NCI-H2107 treated with DMSO at 0.1 percent for 48 hours (cell line): ENCODE measurements at regions not wholly inside any gene's neighbourhood (a gene's known extent, or its start where the extent isn't known, plus 50 kb on each side); places are given as distances from the start of the nearest gene placed in this dataset.
"Not testable (repeated sequence)": the region's sequence is repeated elsewhere in the genome, so short reads cannot be mapped to it uniquely, and the experiment has no call there.

Source experiments
- DNase-seq: peaks from one replicate; lab custom pipeline; 2025; ENCODE audit not compliant: unreplicated experiment; lab: John Stamatoyannopoulos, UW

DNA sequence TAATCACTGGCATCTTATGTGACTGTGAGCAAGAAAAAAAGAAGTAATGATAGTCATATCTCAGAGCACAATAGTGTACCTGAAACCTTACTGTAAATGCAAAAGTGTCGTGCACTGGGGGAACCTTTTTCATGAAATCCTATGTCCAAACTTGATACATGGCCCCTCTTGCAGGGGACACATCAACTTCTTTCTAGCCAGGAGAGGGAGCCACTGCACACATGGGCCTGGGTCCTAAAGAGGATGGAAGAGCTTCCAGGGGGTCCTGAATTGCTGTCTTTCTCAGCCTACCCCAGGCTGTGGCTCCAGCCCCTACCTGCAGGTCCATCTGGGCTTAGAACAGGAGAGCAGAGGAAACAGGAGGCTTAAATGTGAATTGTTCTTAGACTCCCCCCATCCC, 165.7 kb downstream of the SOD2 start:
- DNase-seq = no peak

DNA sequence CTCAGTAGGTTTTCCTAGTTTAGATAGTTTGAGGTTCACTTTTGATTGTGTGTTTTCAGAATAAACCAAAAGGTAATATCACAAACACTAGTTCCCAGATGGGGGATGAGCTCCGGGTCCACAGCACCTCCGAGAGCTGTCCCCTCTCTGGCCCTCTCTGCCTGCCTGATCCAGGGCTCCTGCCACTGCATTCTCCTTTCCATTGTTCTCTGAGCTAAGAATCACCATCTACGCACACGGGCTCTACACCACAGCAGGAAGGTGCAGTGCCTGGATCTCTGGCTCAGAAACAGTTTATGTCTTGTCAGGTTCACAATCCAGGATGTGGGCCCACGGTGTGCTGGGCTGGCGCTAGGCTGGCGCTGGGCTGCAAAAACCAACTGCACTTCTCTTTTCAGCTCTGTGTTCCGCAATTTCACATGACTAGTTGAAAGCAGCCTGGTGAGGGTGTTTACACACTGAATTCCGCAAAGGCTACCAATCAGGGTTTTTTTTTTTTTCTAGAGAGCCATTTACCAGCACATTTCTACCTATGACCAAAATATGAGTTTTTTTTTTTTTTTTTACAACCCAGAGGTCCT, 167.5 kb downstream of the SOD2 start:
- no peak for DNase-seq

DNA sequence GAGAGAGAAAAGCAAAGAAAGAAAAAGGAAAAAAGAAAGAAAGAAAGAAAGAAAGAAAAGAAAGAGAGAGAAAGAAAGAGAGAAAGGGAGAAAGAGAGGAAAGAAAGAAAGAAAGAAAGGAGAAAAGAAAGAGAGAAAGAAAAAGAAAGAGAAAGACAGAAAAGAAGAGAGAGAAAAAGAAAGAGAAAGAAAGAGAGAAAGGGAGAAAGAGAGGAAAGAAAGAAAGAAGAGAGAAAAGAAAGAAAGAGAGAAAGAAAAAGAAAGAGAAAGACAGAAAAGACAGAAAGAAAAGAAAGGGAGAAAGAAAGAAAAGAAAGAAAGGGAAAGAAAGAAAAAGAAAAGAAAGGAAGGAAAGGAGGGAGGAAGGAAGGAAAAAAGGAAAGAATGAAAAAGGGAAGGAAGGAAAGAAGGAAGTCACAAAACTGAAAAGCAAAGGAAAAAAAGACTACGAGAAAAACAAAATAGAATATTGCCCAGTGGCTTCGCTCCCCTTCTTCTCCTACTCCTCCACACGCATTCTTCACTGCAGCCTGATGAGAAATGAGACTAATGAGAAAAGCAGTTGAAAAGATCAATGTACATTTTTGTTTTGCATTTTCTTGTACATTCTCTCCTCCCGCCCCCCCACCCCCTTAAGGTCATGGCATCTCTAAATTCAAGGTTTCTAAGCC, 170.0 kb downstream of the SOD2 start:
- DNase-seq = no peak

DNA sequence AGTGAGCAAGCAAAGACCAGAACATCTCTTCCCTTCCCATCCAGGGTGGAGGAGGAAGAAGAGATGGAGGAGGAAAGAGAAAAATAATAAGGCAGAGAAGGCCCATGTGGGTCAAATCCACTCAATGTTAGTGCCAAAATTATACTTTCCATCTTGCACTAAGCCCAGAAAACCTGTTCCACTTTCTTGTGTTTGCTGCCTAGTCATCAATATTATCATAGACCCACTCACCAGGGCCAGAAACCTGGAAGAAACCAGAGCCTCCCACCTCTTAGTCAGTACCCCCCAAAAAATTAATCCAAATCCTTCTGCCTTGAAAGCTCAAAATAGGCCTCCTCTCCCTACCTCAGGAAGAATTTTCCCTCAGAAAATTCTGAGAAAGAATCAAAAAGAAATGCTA, 171.1 kb downstream of the SOD2 start:
- no peak for DNase-seq

DNA sequence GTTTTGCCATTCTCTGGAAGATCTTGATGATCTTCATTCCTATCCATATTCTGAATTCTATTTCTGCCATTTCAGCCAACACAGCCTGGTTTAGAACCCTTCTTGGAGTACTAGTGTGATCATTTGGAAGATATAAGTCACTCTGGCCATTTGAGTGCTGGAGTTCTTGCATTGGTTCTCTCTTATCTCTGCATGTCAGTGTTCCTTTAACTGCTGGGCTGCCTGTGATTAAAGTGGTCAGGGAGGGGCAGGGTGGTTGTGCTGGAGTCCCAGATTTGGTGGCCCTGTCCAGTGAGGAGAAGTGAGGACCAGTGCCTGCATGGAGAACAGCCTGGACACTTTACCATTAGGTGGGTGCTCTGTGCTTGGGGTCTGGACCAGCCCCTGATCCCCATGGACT, 173.0 kb downstream of the SOD2 start:
- DNase-seq = no peak

DNA sequence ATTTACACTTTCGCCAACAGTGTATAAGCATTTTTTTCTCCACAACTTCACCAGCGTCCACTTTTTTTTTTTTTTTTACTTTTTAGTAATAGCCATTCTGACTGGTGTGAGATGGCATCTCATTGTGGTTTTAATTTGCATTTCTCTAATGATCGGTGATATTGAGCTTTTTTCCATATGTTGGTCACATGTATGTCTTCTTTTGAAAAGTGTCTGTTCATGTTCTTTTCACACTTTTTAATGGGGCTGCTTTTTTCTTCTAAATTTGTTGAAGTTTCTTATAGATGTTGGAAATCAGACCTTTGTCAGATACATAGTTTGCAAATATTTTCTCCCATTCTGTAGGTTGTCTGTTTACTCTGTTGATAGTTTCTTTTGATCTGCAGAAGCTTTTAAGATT, 177.2 kb downstream of the SOD2 start:
- not testable (repeated sequence) for DNase-seq

DNA sequence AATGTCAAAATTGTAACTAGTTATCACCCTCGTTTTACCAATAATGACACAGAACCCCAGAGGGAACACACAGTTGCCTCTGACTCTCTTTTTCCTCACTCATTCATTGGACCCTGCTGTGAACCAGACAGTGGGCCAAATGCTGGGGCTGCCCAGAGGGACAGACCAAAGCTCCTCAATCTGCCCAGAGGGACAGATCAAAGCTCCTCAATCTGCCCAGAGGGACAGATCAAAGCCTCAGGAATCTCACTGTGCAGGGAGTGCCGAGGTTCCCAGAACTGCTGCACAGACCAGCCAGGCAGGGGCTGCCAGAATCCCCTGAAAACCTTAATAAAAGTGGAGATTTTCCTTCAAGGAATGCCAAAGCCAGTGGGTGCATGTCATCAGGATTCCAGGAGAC, 179.1 kb downstream of the SOD2 start:
- DNase-seq = no peak

DNA sequence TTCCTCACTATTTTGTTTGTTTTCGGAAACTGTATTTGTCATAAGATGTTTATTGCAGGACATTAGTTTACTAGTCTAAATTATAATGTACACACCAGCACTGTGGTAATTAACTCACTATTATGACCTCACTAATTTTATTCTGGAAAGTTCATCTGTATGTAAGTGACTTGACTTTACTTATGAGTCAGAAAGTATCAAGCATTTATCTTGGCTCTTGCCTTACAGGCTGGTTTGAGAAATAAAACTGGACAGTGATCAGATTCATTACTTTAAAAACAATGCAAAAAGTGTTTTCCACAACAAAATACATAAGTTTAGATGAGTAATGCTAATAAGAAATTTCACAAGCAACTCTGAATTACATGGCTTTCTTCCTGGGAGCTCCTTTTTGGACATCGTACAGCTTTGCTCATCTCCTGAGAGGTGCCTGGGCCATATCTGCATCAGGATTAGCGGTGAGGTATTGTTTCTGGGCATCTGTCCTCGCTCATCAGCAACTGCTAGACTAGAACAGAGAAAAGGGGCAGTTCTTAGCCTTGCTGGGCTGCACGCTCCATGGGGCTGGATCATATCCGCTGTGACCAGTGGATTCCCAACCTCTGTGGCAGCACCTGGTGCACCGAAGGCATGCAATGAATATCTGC, 179.8 kb downstream of the SOD2 start:
- no peak for DNase-seq

DNA sequence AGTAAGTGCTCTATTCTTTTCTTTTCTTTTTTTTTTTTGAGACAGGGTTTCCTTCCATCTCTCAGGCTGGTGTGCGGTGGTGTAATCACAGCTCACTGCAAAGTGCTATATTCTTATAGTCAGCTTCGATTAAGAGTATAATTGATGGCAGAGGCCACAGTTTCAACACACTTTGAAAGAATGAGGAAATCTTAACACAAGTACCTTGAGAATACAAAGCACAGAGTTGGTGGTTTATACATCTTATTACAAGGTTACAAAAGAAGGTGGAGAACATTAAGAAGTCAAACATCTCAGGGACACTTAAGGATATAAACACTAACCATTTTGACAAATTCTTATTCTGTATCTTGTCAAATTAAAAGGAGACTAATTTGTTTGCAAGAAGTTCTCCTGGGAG, 180.5 kb downstream of the SOD2 start:
- no peak for DNase-seq

DNA sequence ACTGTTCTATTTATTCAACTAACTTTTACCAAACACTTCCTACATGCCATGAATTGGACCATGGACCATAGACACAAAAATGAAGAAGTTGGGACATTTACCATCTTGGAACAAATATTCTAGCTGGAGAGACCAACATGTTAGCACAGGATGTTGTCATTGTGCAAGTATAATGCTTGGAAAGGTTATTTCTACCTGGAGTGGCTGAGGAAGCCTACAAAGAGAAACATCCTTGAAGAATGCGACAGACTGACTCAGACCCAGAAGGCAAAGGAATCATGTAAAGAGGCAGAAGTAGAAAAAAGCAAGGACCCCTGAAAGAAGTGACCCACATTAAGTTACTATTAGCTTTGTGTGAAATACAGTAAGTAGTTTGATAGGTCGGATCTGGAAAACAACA, 180.9 kb downstream of the SOD2 start:
- DNase-seq = no peak

DNA sequence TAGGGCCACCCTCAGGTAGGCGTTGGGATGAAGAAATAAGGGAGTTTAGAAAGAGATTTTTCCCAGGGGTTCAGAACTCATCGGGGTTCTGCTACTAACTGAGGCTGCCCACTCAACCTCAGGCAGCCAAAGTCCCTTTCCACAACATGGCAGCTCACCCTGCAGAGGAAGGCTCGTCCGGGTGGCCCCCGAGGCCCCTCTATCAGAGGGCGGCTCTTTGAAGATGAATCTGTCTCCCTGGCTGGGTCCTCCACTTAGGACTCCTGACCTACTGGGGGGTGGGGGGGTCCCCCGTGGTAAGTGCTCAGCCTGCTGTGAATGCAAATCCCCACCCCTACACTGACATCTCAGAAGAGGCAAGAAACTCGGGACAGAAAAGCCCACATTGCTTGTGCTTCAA, 182.9 kb downstream of the SOD2 start:
- DNase-seq = no peak

DNA sequence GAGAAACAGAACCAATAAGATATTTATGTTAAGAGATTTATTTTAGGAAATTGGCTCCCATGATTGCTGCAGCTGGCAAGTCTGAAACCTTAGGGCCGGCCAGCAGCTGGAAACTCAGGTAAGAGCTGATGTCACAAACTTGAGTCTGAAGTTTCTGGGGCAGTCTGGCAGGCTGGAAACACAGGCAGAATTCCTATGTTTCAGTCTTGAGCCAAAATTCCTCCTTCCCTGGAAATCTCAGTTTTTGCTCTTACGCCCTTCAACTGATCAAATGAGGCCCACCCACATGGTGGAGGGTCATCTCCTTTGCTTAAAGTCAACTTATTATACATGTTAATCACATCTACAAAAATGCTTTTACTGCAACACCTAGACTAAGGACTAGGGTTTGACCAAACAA, 184.1 kb downstream of the SOD2 start:
- no peak for DNase-seq

DNA sequence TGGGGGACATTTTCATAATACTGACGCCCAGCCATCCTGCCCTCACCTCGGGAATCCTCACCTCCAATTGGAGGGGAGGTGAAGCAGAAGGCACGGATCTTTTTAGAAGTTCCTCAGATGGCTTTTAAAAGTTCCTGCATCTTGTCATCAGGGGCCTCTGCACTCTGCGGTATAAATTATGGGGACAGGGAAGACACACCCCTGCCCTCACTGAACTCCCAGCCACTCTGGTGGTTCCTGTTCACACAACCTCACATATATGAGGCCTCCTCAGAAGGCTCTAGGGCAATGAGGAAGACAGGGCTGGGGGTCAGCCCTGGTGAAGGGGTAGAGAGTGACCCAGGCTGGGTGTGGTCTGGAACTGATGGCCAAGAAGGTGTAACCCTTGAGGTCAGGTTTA, 187.0 kb downstream of the SOD2 start:
- no peak for DNase-seq

DNA sequence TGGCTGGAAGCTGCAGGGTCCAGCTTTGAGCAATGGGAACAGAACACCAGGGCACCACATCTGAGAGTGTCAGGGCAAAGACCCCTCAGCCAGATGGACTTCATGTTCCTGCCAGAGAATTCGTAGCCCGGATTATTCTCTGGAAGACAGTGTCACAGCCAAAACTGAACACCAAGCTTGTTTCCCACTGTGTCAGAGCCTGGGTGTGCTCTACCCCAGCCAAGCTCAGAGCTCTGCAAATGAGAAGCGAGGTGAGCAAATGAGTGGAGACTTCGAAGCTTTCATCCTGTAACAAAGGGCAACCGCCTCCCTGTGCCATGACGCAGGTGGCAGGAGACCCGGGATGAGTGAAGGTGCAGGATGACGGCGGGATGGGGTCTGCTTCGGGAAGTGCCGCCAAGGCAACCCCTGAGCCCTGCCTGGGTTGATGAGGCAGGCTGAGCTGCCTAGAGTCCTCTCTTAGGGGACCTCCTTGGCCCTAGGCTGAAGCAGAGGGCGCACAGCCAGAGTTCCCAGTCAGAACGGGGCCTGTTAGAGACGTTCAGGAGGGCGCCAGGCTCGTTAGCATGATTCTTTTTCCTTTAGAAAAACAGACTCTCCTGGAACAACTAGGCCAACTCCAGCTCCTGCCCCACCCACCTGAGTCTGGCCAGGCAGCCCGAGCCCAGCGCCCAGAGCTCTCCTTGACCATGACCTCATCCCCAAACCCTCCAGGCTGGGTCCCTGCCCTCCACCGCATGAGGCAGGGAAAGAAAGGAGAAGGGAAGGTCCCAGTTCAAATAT, 187.7 kb downstream of the SOD2 start:
- DNase-seq = no peak

DNA sequence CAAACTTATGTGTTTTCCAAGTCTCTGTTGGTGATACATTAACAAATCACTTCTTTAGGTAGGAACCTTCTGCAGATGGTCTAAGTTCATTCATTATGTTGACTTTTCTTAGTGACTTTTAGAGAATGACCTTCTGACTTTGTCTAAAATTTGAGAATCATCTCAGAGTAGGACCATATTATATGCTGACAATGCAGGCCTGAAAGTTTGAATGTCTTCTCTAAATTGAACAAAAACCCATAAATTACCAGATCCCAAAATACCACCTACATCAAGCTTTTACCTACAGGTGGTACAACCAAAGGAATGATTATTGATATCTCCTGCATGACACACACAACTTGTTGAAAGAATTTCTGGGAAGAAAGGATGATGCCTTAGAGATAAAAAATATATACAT, 191.5 kb downstream of the SOD2 start:
- DNase-seq = no peak

DNA sequence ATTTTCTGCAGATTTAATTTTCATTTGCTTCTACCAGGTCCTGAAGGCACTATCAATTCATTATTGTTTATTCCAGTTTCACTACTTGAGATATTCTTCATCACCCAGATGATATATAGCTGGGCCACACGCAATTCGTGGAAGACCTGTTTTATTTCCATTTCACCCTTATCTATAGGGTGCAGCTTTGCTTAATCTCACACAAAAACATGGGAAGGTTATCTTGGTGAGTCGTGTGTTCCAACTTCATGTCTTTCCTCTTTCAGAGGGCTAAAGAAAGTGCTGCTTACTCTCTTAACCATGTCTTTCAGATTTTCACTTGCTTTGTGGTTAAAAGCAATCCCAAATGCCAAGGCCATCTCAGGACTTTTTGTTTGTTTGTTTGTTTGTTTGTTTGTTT, 194.0 kb downstream of the SOD2 start:
- DNase-seq = no peak

DNA sequence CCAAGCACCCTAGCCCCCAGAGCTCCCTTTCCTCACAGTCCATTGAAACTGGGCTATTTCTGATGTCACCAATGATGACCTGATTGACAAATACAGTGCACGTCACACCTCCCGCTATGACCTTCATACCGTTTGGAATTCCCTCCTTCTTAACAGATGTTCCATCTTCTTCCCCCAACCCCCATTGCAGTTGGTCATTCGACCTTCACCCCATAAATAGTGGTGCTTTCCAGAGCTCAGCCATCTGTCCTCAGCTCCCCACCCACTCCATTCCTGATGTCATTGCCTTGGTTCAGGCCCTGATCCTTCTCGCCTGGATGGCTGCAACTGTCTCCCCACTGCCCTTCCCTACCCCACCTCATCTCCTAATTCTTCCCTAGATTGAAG, 198.5 kb downstream of the SOD2 start:
- DNase-seq = no peak

DNA sequence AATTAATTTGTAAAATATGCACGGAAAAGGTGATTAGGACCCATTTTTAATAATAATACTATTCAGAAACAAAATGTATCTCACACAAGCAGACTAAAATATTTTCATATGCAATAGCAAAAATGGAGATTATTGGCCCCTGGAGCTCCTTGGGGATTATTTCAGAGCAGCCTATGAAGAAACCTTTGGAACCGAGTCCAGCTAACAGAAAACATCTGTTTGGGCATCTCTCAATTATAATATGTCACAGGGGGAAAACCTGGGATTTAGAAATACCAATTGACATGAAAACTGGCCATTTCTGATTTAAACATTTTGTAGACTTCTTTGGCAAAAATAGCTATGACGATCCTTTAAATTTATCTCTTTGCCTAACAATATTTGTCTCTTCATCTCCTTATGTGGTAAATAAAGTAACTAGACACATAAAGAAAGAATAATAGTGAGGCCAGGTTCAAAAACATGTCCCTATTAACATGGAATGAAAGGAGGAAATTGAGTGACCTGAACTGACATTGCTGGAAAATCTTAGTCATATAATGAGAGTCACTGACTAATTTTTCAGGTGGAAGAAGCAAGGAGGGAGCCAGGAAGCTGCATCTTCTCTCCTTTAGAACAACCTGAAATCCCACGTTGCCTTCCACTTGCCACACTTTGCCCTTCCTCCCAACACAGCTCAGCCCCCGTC, 199.0 kb downstream of the SOD2 start:
- DNase-seq = no peak

DNA sequence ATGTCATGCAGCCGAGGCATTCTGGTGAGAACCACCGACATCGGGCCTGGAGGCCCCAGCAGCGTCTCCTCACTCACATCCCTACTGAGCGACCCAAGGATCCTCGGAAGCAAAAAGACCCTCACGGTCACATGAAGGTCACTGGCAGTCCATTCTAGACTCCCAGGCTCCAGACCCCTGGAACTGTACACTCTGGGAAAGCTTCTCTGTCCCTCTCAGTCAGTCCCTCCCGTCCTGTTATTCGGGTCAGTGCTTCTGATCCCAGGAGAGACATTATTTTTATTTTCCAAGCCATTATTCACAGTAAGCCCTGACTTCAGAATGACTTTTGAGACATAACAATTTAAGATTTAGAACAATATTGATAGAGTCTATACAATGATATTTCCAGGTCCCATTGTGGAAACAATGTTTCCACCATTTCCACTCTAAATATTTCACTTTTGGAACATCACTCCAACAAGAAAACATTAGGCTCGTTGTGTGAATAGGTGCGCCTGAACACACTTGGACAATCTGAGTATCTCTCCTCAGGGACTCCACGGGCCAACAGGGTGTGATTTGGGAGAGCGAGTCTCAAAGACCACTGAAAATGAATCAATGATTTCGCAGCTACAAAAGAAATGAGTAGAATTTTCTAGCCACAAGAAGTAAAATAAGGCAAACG, 199.7 kb downstream of the SOD2 start:
- DNase-seq = no peak

DNA sequence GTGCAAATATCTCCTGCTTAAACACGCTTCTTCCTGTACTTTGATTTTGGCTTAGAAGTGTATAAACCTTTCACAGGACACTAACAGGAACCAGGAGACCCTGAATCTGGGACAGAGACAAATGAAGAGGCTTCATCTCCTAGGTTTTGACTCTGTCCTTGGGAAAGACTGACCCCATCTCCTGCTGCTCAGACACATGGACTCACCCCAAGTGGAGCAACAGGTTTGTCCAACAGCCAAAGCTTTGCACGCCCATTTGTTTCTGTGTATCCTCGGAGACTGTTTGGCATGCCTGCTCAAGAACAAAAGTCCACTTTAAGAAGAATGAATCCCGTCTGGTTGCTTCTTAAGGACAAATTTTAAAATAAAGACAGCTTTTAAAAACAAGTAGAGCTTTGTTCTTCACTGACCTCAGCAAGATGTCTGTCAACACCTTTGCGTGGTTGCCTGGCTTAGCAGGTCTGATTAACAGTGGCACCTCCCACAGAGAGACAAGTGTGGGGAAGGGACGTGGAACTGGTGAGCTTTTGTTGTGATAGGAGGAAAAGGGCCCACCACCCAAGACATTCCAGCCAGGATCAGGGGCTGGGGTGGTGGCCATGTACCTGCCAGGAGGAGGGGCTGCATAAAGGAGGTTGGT, 202.6 kb downstream of the SOD2 start:
- DNase-seq = no peak
